ENCODE measurements at regions not wholly inside any gene's neighbourhood (a gene's known extent, or its start where the extent isn't known, plus 50 kb on each side); places are given as distances from the start of the nearest gene placed in this dataset.
A peak's percentile ranks its signal among the peaks of the same experiment; 100 is the strongest.

DNA sequence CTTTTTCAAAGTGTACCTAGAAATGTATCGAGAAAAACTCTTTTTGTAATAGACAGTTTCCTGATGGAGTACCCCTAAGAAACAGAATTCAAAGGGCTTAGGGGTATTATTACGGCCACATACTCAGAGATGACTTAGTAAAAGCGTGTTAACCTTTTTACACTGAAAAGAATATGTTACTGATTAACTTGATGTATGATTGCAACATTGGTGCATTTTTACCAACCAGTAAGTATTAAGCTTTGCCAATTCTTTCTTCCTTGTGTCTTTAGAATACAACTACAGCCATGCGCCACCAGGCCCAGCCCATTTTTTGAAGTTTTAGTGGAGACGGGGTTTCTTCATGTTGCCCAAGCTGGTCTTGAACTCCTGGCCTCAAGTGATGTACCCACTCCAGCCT lies 1997.0 kb upstream of the LRRTM1 start:
- no peak for TF ChIP-seq ZFX (IDR thresholded peaks at IDR 0.05; ENCODE audit: borderline replicate concordance)
- TF ChIP-seq, protein P1, sequence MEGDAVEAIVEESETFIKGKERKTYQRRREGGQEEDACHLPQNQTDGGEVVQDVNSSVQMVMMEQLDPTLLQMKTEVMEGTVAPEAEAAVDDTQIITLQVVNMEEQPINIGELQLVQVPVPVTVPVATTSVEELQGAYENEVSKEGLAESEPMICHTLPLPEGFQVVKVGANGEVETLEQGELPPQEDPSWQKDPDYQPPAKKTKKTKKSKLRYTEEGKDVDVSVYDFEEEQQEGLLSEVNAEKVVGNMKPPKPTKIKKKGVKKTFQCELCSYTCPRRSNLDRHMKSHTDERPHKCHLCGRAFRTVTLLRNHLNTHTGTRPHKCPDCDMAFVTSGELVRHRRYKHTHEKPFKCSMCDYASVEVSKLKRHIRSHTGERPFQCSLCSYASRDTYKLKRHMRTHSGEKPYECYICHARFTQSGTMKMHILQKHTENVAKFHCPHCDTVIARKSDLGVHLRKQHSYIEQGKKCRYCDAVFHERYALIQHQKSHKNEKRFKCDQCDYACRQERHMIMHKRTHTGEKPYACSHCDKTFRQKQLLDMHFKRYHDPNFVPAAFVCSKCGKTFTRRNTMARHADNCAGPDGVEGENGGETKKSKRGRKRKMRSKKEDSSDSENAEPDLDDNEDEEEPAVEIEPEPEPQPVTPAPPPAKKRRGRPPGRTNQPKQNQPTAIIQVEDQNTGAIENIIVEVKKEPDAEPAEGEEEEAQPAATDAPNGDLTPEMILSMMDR (IDR thresholded peaks at IDR 0.05) = no peak
- H3K27ac ChIP-seq = no peak overlapping the region

DNA sequence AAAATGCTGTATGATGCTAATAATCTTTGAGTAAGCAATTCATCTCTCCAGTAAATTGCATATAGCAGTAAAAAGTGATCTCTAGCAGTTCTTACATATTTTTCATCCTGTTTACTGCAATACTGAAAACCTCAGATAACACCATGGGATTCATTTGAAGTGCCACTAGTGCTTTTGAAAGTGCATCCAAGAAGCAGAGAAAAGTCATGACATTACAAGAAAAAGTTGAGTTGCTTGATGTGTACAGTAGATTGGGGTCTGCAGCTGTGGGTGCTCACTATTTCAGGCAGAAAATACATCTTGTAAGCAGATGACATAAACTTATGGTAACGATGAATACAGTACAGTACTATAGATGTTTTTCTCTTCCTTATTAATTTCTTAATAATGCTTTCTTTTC lies 1984.9 kb upstream of the LRRTM1 start:
- H3K27ac ChIP-seq = no peak overlapping the region
- TF ChIP-seq ZFX (IDR thresholded peaks at IDR 0.05; ENCODE audit: borderline replicate concordance) = no peak
- TF ChIP-seq, protein P1 (IDR thresholded peaks at IDR 0.05) = no peak

DNA sequence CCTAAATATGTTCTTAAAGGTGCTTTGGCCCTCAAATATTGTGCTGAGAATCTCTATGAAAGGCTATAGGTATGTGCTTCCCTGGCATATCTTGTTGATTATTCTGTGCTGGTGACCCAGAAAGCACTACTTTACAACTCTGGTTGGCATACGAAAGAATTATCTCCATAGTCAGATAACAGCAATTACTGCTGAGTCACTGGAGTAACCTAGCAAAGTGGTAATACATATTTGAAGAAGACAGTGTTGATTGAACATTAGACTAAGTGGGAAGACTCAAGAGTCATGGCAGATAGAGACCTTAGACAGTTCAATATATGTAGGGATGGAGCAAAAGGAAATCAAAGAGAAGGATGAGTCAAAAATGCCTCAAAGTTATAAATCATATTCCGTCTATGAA lies 1978.5 kb upstream of the LRRTM1 start:
- TF ChIP-seq ZFX (IDR thresholded peaks at IDR 0.05; ENCODE audit: borderline replicate concordance) = no peak
- TF ChIP-seq, protein P1 (IDR thresholded peaks at IDR 0.05) = no peak
- no peak overlapping the region for H3K27ac ChIP-seq

DNA sequence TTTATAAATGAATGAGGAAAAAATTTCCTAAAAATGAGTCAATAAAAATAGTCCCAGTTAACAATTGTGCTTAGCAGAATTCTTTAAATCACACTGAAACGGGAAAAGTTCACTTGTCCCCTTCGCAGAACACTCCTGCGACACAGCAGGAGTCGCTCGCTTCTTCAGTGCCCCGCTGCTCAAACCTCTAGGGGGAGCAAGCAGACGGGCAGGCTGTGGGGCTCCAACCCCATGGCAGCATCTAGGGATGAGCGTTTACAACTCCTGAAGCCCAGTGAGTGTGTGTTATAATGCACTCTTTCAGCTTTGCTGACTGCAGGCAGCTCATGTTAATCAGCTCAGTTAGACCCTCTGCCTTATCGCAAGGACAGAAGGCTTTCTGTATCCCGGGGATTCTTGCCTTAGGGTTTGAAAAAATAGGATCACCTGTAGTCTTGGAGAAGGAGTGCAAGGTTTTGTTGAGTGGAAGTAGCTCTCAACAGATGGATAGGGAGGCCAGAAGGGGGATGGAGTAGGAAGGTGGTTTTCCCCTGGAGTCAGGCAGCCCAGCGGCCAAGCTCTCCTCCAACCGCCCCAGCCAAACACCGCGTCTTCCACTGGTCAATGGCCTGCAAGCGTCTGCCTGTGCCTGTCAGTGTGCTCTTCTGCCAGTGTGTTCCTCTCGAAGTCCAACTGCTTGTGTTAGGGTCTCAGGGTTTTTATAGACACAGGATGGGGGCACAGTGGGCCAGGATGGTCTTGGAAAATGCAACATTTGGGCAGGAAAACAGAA lies 1977.7 kb upstream of the LRRTM1 start:
- H3K27ac ChIP-seq = no peak overlapping the region
- TF ChIP-seq ZFX (IDR thresholded peaks at IDR 0.05; ENCODE audit: borderline replicate concordance) = no peak
- TF ChIP-seq, protein P1 (IDR thresholded peaks at IDR 0.05) = peak; percentile 32

DNA sequence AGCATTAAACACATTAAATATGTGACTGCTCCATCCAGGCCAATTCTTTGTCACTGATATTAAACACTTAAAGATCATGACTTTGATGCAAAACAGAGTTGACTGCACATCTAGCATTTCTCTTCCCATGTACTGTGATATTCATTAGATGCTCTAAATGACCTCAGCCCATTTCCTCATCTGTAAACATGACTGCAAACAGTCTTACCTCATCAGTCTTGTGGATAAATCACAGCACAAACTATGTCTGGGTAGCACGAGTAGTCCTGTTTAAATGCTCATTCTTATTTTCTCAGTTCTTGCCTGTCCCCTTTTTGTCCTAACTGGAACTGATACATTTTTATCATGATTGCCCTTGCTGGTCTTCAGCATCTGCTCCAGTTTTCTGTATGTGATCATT lies 1974.8 kb upstream of the LRRTM1 start:
- no peak overlapping the region for H3K27ac ChIP-seq
- TF ChIP-seq, protein P1 (IDR thresholded peaks at IDR 0.05) = no peak

DNA sequence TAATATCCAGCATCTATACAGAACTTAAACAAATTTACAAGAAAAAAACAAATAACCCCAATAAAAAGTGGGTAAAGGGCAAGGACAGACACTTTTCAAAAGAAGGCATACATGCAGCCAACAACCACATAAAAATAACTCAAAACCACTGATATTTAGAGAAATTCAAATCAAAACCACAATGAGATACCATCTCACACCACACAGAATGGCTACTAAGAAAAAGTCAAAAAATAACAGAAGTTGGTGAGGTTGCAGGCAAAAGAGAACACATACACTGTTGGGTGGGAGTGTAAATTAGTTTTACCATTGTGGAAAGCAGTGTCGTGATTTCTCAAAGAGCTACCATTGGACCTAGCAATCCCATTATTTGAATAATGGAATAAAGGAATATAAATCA lies 1973.9 kb upstream of the LRRTM1 start:
- no peak for TF ChIP-seq ZFX (IDR thresholded peaks at IDR 0.05; ENCODE audit: borderline replicate concordance)
- TF ChIP-seq, protein P1 (IDR thresholded peaks at IDR 0.05) = no peak
- no peak overlapping the region for H3K27ac ChIP-seq

DNA sequence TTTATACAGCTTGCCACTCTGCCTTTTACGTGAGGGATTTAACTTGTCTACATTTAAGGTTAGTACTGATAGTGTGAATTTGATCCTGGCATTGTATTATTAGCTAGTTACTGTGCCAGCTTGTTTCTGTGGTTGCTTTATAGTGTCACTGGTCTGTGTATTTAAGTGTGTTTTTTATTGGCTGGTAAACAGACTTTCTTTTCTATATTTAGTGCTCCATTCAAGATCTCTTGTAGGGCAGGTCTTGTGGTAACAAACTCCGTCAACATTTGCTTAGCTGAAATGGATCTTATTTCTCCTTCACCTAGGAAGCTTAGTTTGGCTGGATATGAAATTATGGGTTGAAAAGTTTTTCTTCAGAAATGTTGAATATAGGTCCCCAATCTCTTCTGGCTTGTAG lies 1971.0 kb upstream of the LRRTM1 start:
- peak overlapping the region; percentile 55 for H3K27ac ChIP-seq
- TF ChIP-seq ZFX (IDR thresholded peaks at IDR 0.05; ENCODE audit: borderline replicate concordance) = no peak
- TF ChIP-seq, protein P1 (IDR thresholded peaks at IDR 0.05) = no peak

All from 22Rv1 (cell line).